WTC11 (cell line): ENCODE measurements at regions not wholly inside any gene's neighbourhood (a gene's known extent, or its start where the extent isn't known, plus 50 kb on each side); places are given as distances from the start of the nearest gene placed in this dataset.

Source experiments
- CREB1 ChIP-seq: sonication (generic); formaldehyde crosslinking; IDR thresholded peaks from 2 replicates; pipeline ENCODE4 v1.8.0; 2023; ENCODE audit warnings: mild to moderate bottlenecking, missing genetic modification reagents
- TF ChIP-seq, protein P1 (sequence below): sonication (generic); formaldehyde crosslinking; IDR thresholded peaks from 2 replicates; pipeline ENCODE4 v1.8.1; 2022; ENCODE audit warnings: low read depth, missing genetic modification reagents, borderline replicate concordance
- TF ChIP-seq, protein P2 (sequence below): sonication (generic); formaldehyde crosslinking; IDR thresholded peaks from 2 replicates; pipeline ENCODE4 v1.8.1; 2023; ENCODE audit warnings: mild to moderate bottlenecking, missing genetic modification reagents, moderate library complexity
- TF ChIP-seq, protein P3 (sequence below): fragments of 200-600 bp; IDR thresholded peaks from 2 replicates; pipeline ENCODE4 v1.8.0; 2022; ENCODE audit warnings: antibody characterized with exemption

DNA sequence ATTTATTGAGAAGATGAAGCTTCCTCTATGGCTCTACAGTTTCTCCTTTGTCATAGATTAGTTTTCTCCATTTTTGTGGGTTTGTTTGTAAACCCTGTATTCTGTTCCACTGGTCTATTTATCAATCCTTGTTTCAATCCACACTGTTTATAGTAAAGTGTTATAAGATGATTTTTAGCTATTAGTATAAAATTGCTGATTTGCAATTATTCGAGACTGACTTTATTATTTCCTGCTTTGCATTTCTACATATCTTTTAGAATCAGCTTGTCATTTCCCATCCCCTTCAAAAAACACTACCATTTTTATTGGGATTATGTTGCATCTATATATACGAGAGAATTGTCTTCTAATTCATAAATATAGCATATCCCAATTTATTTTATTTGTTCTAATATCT lies 325.9 kb upstream of the EPHA7 start:
- TF ChIP-seq, protein P1, sequence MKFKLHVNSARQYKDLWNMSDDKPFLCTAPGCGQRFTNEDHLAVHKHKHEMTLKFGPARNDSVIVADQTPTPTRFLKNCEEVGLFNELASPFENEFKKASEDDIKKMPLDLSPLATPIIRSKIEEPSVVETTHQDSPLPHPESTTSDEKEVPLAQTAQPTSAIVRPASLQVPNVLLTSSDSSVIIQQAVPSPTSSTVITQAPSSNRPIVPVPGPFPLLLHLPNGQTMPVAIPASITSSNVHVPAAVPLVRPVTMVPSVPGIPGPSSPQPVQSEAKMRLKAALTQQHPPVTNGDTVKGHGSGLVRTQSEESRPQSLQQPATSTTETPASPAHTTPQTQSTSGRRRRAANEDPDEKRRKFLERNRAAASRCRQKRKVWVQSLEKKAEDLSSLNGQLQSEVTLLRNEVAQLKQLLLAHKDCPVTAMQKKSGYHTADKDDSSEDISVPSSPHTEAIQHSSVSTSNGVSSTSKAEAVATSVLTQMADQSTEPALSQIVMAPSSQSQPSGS (CRISPR knock-in tag): no peak
- no peak for TF ChIP-seq CREB1 (CRISPR knock-in tag)
- TF ChIP-seq, protein P2, sequence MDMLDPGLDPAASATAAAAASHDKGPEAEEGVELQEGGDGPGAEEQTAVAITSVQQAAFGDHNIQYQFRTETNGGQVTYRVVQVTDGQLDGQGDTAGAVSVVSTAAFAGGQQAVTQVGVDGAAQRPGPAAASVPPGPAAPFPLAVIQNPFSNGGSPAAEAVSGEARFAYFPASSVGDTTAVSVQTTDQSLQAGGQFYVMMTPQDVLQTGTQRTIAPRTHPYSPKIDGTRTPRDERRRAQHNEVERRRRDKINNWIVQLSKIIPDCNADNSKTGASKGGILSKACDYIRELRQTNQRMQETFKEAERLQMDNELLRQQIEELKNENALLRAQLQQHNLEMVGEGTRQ: no peak
- TF ChIP-seq, protein P3, sequence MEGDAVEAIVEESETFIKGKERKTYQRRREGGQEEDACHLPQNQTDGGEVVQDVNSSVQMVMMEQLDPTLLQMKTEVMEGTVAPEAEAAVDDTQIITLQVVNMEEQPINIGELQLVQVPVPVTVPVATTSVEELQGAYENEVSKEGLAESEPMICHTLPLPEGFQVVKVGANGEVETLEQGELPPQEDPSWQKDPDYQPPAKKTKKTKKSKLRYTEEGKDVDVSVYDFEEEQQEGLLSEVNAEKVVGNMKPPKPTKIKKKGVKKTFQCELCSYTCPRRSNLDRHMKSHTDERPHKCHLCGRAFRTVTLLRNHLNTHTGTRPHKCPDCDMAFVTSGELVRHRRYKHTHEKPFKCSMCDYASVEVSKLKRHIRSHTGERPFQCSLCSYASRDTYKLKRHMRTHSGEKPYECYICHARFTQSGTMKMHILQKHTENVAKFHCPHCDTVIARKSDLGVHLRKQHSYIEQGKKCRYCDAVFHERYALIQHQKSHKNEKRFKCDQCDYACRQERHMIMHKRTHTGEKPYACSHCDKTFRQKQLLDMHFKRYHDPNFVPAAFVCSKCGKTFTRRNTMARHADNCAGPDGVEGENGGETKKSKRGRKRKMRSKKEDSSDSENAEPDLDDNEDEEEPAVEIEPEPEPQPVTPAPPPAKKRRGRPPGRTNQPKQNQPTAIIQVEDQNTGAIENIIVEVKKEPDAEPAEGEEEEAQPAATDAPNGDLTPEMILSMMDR: no peak
